BJ (cell line): ENCODE measurements at regions not wholly inside any gene's neighbourhood (a gene's known extent, or its start where the extent isn't known, plus 50 kb on each side); places are given as distances from the start of the nearest gene placed in this dataset. TPM values are rescaled to one million over a fixed set of nuclear protein-coding genes. Genes with fewer than 3 reads are reported as not detected.
"Not testable (repeated sequence)": the region's sequence is repeated elsewhere in the genome, so short reads cannot be mapped to it uniquely, and the experiment has no call there.

Source experiments
- CTCF ChIA-PET: fragments of 350-600 bp; formaldehyde crosslinking; extraction: SDS; loops from one replicate; lab custom pipeline; 2021; ENCODE audit warnings: antibody characterized with exemption, inconsistent platforms; lab: Yijun Ruan, JAX
- POLR2A ChIA-PET: fragments of 300-600 bp; sonication (Branson Sonifier 250); formaldehyde crosslinking; extraction: SDS; loops from one replicate; lab custom pipeline; 2021; ENCODE audit warnings: antibody characterized with exemption; lab: Charles Lee
- DNase-seq: peaks from one replicate; pipeline ENCODE4 v3.0.0-alpha.2; 2011; ENCODE audit warnings: low read depth
- H3K27me3 ChIP-seq: 2 replicates; pipeline ENCODE4 v1.6.0; 2011; ENCODE audit warnings: low read length; ENCODE audit not compliant: control insufficient read depth, insufficient read depth
- H3K36me3 ChIP-seq: 2 replicates; pipeline ENCODE4 v1.5.1; 2011; ENCODE audit warnings: low read length; ENCODE audit not compliant: control insufficient read depth, insufficient read depth
- H3K4me3 ChIP-seq: 2 replicates; pipeline ENCODE4 v1.5.1; 2011; ENCODE audit warnings: low read depth, mild to moderate bottlenecking, control low read depth, low read length
- CTCF ChIP-seq: IDR thresholded peaks from 2 replicates; pipeline ENCODE4 v1.5.1; 2011; ENCODE audit warnings: low read depth, mild to moderate bottlenecking, control low read depth, inconsistent platforms, low read length, moderate library complexity; ENCODE audit not compliant: insufficient read depth
- small RNA-seq: library from RNA; depleted of rRNA; stranded (forward); fragments of <200 nt; gene quantifications from one replicate; pipeline ENCODE3, GENCODE V24; 2012; ENCODE audit warnings: low replicate concordance, low read depth; ENCODE audit not compliant: insufficient read length

GRCh38 chr6:28008053-28008452, 51.0 kb downstream of the OR2B6 start:
- POLR2A ChIA-PET, result no interaction called here
- Histone ChIP-seq H3K27me3 (no peaks in the 10 kb centered on the region), H3K36me3 (no peaks in the 10 kb centered on the region), H3K4me3 (no peak overlapping the region)
- no peak for DNase-seq
- no peak for TF ChIP-seq CTCF
- CTCF ChIA-PET, result interaction anchor here (1.9 kb wide), 1 partner anchor 13 kb away, joined by 4 read pairs; no protein-coding TSS in a partner anchor

- ChIA-PET POLR2A (no interaction called here), CTCF (no interaction called here)
- no peak for DNase-seq
These were observed 53.5 kb downstream of the OR2B6 start for GRCh38 chr6:28010526-28010925.

GRCh38 chr6:28011722-28012121, 54.7 kb downstream of the OR2B6 start:
- ChIA-PET CTCF (interaction anchor here (0.8 to 1.8 kb wide), 3 partner anchors 11 to 26 kb away, joined by 3 to 4 read pairs (median 4); no protein-coding TSS in a partner anchor), POLR2A (no interaction called here)
- DNase-seq, result no peak
- Histone ChIP-seq H3K27me3 (no peaks in the 10 kb centered on the region), H3K36me3 (no peaks in the 10 kb centered on the region), H3K4me3 (no peak overlapping the region)
- no peak for TF ChIP-seq CTCF

More at GRCh38 chr6:28010526-28010925, 53.5 kb downstream of the OR2B6 start:
- no peak overlapping the region for H3K4me3 ChIP-seq
- no peak for TF ChIP-seq CTCF
- H3K27me3 ChIP-seq, result no peaks in the 10 kb centered on the region
- no peaks in the 10 kb centered on the region for H3K36me3 ChIP-seq

DNA sequence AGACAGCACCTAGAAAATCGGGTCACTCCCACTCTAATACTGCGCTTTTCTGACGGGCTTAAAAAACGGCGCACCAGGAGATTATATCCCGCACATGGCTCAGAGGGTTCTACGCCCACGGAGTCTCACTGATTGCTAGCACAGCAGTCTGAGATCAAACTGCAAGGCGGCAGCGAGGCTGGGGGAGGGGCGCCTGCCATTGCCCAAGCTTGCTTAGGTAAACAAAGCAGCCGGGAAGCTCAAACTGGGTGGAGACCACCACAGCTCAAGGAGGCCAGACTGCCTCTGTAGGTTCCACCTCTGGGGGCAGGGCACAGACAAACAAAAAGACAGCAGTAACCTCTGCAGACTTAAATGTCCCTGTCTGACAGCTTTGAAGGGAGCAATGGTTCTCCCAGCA, 59.4 kb upstream of the ZNF165 start:
- DNase-seq, H3K27me3 ChIP-seq, CTCF ChIA-PET, H3K36me3 ChIP-seq, POLR2A ChIA-PET, H3K4me3 ChIP-seq: not testable (repeated sequence)

DNA sequence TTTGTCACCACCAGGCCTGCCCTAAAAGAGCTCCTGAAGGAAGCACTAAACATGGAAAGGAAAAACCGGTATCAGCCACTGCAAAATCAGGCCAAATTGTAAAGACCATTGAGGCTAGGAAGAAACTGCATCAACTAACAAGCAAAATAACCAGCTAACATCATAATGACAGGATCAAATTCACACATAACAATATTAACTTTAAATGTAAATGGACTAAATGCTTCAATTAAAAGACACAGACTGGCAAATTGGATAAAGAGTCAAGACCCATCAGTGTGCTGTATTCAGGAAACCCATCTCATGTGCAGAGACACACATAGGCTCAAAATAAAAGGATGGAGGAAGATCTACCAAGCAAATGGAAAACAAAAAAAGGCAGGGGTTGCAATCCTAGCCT, 57.7 kb upstream of the ZNF165 start:
- CTCF ChIA-PET, H3K27me3 ChIP-seq, H3K4me3 ChIP-seq, H3K36me3 ChIP-seq, DNase-seq, POLR2A ChIA-PET: not testable (repeated sequence)

Small RNAs in the stretch of these regions (small RNA-seq; reads per million reads assigned to genes)
- gene RF00012, result not detected
